NCI-H526 treated with DMSO at 0.1 percent for 48 hours (cell line): ENCODE measurements at regions not wholly inside any gene's neighbourhood (a gene's known extent, or its start where the extent isn't known, plus 50 kb on each side); places are given as distances from the start of the nearest gene placed in this dataset.
"Not testable (repeated sequence)": the region's sequence is repeated elsewhere in the genome, so short reads cannot be mapped to it uniquely, and the experiment has no call there.

Source experiments
- DNase-seq: peaks from one replicate; lab custom pipeline; 2025; lab: John Stamatoyannopoulos, UW

DNA sequence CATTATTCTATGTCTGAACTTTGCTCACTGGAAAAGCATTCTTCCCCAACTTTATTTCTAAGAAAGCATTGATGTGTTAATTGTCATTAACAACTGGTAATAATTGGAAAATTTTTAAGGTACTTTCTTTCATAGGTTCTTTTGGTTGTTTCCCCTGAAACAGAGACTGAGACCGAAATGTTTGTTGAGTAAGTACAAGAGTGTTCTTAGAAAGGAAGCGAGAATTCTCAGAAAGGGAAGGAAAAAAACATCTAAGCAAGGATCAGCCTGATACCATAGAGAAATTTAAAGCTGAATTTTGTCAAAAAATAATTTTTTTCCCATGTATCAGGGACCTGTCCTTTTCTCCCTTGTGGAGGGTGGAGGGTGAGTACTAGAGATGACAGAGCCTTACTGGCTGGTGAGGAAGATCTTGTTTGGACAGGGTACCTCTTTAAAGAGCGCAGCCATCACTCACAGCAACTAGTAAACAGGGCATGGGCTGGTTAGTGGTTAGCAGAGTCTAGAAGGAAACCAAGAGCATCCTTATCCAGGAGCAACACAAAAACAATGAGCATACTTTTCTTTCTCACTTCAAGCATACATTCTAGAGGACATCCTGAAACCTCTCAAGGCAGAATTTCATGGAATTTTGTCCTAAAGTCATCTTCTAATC lies 898.5 kb downstream of the DNAH5 start:
- no peak for DNase-seq

DNA sequence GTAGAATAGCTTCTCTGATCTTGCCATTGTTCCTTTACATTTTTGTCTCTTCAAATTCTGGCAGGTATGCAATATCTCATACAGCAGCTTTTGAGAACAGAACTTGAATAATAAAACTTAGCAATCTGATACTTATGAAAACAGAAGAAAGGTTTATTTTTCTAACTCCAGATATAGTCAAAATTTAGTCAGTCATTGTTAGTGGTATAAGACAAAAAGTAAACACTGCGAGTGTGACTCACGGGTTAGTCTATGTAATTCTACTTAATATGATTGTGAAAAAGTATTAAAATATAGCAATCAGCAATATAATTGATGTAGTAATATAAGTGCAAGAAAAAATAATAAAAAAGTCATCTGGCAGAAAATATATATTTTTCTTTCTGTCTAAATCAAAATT lies 910.4 kb downstream of the DNAH5 start:
- DNase-seq: no peak

DNA sequence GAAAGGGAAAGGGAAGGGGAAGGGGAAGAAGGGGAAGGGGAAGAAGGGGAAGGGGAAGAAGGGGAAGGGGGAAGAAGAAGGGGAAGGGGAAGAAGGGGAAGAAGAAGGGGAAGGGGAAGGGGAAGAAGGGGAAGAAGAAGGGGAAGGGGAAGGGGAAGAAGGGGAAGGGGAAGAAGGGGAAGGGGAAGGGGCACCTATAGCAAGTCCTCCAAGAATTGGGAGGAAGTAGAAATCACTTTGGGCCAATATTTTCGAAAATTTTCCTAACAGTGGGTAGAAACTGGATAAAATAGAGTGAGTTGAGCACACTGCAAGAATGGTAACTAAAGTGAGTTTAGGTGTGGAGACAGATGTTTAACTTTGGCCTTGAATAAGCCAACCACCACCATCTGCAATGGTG lies 915.3 kb downstream of the DNAH5 start:
- DNase-seq: no peak

DNA sequence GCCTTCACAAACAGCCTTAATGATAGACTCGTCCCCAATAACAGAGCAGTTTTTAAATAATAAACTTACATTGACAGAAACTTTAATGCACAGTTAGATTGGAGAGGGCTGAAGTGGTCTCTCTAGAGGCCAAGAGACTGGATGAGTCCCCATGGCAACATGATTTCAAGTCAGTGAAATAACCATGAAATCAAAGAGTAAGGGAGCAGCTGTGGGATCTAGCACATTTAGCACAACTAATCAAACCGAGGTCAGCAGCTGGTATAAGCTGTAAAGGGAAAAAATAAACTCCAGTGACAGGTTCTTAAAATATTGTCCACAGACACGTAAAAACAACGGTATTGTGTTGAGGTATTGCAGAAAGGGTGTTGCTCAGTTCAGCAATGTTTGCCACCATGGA lies 916.6 kb downstream of the DNAH5 start:
- no peak for DNase-seq

DNA sequence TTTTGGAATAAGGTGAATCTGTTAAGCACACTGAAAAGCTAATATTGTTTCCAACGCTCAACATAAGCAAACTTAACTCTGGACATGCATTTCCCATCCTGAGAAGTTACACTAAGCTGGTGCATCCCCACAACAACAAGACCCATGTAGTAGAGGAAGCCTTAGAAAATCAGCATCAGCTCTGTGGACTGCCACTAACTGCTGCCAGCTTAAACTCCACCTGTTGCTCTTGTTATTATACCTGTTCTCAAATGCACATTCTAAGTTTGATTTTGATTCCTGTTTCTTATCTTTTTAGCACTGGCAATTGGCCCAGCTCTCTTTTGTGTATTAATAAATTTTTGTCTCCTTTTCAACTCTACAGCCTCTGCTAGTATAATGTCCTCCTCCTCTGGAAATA lies 924.8 kb downstream of the DNAH5 start:
- DNase-seq: no peak

DNA sequence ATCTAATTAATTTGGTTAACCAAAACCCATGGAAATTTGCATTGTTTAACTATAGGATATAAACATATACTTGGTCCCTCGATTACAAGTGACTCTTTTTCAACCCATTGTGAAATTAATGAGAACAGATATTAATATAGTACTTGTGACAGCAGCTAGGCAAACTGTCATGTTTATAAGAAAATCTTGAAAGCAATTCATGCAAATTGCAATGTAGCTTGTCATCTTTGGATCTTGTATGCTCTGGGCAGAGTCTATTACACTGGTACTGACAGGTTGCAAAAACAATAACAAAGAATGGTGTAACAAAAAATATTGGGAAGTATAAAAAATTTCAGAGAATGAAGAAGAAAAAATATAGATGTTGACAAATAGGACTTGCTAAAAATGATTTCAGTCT lies 941.0 kb downstream of the DNAH5 start:
- DNase-seq: peak; percentile 54

DNA sequence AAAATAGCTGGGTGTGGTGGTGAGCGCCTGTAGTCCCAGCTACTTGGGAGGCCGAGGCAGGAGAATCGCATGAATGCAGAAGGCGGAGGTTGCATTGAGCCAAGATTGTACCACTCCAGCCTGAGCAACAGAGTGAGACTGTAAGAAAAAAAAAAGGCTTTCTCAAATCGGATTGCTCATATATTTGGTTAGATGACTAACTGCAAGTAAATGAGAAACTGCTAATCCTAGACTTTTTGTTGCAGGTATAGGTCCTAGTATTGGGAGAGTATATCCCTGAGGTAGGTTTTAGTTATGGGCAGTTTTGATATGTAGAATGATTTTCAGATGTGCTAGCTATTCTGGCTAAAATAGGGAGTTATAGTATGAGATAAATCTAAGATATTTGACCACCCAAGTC lies 944.8 kb downstream of the DNAH5 start:
- no peak for DNase-seq

DNA sequence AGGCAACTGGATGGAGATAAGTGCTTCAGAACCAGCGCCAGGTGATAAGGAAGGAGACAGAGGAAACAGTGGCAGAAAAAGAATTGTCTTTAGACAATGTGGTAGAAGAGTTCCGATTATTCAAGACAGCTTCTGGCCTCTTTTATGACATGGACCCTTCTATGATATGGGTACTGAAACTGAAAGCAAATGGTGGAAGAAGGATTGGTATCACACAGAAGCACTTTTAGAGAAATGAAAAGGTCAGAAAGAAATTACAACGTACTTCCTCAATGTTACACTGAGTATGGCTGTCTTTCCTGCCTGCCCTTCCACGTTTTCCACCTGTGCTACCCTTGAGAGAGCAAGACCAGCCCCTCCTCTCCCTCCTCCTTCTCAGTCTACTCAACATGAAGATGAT lies 959.3 kb downstream of the DNAH5 start:
- DNase-seq: no peak

DNA sequence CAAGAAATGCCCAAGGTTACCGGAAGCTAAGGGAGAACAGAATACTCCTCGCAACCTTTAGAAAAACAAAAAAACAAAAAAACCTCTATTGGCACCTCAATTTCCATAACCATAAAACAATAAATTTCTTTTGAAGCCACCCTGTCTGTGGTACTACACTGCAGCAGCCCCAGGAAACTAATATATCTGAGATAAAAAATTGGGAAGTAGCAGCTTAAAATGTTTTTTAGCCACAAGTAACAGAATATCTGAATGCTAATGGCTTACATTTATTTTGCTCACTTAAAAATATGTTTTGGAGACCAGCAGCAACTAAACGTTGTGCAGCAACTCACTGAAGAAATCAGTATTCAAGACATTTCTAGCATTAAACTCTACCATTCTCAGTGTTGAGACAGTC lies 969.6 kb downstream of the DNAH5 start:
- DNase-seq: no peak

DNA sequence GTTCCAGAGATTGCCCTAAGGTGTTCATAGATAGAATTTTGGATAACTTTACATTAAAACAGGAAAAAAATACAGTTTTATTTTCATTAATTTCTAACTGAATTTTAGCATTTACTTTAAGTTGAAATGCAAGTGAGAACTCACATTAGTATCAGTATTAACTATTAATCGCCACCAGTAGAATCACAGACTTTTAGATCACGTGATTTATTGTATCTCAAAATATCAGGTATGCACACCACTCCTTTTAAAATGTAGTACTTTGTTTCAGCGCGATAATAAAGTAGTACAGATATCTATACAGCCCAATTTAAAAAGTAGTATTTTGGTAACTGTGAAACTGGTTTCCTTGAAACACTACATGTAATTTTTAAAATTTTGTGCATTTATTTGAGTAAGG lies 978.7 kb downstream of the DNAH5 start:
- DNase-seq: no peak

DNA sequence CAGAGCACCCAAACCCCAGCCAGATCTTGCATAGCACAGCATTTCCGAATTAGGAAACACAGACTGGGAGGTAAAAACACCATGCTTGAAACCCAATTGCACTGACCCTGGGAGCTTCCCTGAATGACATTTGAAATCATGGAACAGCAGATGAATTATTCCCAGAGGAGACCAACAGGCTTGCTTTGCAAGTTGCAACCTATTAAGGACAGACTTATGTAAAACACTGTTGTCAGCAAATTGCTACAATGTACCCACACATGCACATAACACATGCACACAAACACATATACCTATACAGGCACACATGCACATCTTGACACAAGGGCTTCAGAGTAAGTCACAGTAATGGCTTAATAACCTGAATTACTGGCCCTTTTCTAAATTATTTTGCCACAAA lies 984.8 kb downstream of the DNAH5 start:
- DNase-seq: no peak

DNA sequence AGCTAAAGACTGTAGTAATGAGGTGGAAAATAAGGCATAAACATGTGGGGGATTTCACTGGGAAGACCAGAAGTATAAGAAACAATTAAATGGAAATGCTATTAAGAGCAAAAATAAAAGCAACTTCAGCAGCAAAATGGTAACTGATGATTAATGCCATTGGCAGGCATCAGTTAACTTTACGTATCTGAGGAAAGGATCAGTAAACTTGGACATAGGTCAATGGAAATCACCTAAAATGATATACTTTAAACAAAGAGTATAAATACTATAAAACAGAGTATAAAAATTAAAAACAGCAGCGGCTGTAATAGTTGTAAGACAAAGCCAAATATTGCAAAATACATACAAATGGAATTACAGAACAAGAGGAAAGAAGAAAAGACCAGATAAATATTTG lies 992.1 kb downstream of the DNAH5 start:
- no peak for DNase-seq

DNA sequence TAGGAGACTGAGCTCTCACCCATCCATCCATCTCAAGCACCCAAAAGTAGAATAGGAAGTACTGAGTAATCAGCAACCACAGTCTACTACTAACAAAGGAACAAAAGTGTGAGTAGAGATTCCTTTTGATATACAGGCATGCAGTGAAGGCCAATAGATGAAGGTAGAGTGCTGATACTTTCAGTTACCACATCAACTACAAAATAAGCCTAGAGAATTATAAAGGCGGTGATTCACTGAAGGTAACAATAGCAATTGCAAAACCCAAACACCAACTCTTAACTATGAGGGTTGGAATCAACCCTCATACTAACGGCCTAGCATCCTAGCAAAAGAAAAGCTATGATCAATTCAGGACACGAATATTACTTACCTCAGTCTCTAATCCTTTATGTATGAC lies 992.6 kb downstream of the DNAH5 start:
- no peak for DNase-seq

DNA sequence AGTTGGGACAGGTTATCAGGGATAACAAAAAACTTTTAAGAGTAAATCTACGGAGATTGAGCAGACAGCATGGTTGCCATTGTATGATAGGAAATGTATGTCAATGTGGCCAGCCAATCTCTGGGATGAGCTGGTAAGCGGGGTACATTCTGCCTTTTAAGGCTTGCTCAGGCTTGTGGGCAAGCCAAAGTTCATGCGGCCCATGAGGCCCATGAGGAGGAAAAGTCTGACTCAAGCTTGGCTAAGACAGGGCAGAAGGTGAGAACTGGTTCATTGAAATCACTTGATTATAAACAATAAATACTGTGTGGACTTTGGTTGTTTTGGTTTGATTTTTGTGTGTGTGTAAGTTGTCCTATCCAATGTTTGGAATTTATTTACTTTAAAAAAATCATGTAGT lies 997.1 kb downstream of the DNAH5 start:
- no peak for DNase-seq

DNA sequence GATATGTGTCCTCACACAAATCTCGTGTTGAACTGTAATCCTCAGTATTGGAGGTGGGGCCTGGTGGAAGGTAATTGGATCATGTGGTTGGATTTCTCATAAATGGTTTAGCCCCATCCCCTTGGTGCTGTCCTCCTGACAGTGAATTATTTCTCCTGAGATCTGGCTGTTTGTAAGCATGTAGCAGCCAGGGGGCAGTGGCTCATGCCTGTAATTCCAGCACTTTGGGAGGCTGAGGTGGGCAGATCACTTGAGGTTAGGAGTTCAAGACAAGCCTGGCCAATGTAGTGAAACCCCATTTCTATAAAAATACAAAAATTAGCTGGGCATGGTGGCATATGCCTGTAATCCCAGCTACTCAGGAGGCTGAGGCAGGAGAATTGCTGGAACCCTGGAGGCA lies 999.0 kb downstream of the DNAH5 start:
- not testable (repeated sequence) for DNase-seq

DNA sequence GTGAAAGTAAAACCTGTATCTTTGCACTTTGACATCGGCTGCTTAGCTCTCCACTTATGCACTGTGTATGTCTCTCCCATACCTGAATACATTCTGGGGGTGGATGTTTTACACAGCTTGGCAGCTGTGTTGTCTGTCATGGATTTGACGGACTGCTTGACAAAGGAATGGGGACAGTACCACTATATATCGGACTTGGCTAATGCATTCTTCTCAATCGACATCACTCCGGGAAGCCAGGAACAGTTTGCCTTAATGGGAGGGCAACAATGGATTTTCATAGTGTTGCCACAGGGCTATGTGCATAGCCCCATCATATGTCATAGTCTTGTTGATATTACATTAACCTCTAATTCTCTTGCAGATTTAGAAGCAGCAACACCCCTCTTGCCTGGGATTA lies 1008.3 kb downstream of the DNAH5 start:
- no peak for DNase-seq

DNA sequence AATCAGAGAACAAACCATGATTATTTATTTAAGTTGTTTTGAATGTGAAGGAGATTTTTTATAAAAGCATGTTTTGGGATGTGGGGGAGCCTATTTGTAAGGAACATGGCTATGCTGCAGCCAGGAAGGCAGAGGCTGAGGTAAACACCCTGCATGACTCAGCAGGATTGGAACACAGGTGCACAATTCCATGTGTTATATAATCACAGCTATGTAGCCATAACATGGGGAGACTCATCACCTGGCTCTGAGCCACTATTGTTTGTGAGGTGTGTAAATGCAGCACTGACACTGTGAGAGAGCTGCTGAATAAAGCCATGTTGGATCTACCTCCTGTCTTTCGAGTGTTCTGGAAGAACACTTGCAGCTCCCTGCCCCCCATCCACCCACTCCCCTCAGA lies 1009.8 kb downstream of the DNAH5 start:
- no peak for DNase-seq

DNA sequence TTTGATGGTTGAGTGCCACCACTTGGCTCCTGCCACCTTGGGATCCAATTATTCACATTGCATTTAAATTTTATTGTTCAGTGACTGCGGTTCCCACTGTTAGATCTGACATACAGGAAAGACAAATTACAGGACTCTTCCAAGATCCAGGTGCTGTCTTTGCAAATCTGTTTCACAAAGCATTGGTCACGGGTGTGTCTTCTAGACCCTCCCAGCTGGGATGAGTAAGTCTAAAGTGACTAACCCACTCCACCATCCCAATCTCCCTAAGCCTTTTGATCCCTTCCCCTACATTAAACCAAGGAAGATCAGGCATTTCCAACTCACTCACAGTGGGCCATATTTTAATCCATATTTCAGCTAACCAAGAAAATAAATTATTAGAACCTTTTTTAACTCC lies 1016.3 kb upstream of the CTNND2 start:
- no peak for DNase-seq

DNA sequence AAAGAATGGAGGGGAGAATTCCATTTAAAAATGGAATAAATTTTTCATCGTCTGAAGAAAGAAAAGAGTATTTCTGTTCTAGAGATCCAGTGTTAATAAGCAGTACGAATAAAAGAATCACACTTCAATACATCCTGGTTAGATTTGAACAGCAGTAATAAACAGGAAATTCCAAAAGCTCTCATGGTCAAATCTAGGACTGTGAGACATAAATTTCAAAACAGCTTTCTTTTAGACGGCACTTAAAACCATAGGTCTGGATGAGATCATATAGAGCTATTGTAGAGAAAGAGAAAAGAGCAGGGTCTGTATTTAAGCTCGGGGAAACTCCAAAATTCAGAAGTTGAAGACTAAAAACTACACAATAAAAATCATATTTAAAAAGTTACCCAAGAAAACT lies 1006.9 kb upstream of the CTNND2 start:
- DNase-seq: no peak

DNA sequence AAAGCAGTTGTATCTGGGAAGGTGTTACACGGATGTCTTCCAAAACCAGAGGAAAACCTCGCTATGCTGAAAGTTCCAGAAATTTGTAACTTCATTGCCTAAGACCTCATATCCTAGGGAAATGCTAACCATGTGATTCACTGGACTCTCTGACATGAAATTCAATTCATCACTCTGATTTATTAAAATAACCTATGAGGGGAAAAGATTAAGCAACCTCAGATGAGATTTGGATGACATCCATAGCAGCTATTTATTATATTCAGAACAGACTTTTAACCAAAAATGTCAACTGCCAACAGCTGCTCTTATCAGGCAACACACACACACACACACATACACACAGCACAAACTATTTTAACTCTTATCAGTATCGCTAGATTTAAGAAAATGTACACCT lies 1006.4 kb upstream of the CTNND2 start:
- no peak for DNase-seq

DNA sequence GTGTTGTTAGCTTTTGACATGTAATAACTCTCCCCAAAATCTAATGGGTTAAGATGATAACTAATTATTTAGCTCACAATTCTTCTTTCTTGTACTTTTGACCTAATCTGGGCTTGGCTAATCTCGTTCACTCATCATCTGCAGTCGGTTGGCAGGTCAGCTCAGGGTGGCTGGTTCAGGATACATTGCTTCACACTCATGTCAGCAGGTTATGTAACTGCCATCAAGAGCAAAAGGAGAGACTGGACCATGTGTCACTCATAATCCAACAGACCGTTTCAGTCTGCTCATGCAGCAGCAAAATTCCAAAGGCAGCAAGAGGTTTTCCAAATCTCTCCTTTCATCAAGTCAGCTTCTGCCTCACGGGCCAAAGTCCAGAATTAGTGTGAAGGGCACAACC lies 998.4 kb upstream of the CTNND2 start:
- DNase-seq: no peak

DNA sequence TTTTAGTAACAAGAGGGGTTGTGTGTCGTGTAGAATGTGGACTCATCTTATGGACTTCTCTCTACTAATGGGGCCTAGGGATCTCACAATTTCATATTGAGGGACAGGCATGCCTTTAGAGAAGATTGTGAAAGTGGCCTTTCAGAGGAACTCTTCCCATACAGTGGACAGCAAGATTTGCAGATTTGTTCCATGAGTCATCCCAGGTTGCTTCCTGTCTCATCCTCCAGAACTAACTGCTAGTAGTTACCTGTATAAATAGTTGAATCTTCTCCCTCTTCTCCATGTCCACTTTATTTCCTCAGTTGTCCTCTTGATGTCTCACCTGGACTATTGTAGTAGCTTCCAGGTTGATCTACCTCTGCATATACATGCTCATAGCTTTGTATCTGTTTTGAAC lies 997.5 kb upstream of the CTNND2 start:
- no peak for DNase-seq

DNA sequence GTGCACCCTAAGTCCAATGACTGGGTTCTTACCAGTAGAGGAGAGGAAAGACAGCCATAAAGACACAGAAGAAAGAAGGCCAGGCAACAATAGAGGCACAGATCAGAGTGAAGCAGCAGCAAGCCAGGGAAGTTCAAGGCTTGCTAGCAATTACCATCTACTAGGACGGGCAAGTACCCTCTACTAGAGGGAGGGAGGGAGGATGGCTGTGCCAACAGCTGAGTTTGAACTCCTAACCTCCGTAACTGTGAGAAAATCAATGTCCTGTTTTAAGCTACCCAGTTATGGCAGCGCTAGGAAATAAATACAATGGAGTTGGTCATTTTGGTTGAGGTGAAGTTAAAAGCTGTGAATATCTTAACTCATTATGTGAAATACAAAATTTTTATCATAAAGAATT lies 991.8 kb upstream of the CTNND2 start:
- no peak for DNase-seq

DNA sequence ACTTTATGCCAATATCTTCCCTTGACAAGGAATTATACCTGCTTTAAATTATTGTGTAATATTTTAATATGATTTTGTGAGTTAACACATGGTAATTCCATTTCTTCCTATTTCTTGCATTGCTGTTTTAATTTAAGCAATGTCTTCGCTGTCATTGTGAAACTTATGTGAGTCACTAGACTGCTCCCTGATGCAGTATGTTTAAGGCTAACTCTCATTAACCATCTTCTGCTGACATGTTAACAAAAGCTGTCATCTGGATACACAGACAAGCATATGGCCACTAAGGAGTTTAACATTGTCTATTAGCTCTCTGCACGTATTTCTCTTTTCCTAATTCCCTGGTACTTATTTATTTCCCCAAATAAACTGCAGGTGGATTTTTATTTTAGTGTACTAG lies 980.8 kb upstream of the CTNND2 start:
- DNase-seq: no peak

DNA sequence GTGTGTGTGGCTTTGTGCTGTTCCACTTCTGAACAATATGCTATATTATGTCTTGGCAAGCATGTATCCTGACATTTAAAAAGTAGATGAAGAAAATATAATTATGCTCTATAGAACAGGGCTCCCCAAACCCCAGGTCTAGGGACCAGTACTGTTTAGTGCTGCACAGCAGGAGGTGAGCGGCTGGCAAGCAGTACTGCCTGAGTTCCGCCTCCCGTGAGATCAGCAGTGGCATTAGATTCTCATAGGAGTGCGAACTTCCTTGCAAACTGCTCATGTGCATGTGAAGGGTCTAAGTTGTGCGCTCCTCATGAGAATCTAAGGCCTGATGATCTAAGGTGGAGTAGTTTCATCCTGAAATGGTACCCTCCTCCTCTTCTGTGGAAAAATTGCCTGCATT lies 979.1 kb upstream of the CTNND2 start:
- DNase-seq: no peak
